Karpas-422 (cell line): ENCODE measurements at regions not wholly inside any gene's neighbourhood (a gene's known extent, or its start where the extent isn't known, plus 50 kb on each side); places are given as distances from the start of the nearest gene placed in this dataset.
A peak's percentile ranks its signal among the peaks of the same experiment; 100 is the strongest.

Source experiments
- DNase-seq: peaks from one replicate; pipeline ENCODE4 v3.0.0-alpha.2; 2015
- H2AFZ ChIP-seq: fragments of 200-600 bp; sonication (generic); 2 replicates; pipeline ENCODE4 v1.6.1; 2014; ENCODE audit warnings: antibody characterized with exemption, low read length, mixed read lengths
- H3K27ac ChIP-seq: fragments of 200-600 bp; sonication (generic); 2 replicates; pipeline ENCODE4 v1.5.1; 2014; ENCODE audit warnings: mild to moderate bottlenecking, low read length, moderate library complexity
- H3K27me3 ChIP-seq: fragments of 200-600 bp; sonication (generic); 2 replicates; pipeline ENCODE4 v1.6.1; 2014; ENCODE audit warnings: low read length, mixed read lengths
- H3K36me3 ChIP-seq: fragments of 200-600 bp; sonication (generic); 2 replicates; pipeline ENCODE4 v1.6.1; 2014; ENCODE audit warnings: low read length, mixed read lengths; ENCODE audit not compliant: insufficient read depth
- H3K4me1 ChIP-seq: fragments of 200-600 bp; sonication (generic); 2 replicates; pipeline ENCODE4 v1.6.1; 2014; ENCODE audit warnings: mild to moderate bottlenecking, low read length, mixed read lengths
- H3K4me2 ChIP-seq: fragments of 200-600 bp; sonication (generic); 2 replicates; pipeline ENCODE4 v1.6.1; 2014; ENCODE audit warnings: low read length, low read depth, mild to moderate bottlenecking; ENCODE audit not compliant: poor library complexity, severe bottlenecking
- H3K4me3 ChIP-seq: fragments of 200-600 bp; sonication (generic); 2 replicates; pipeline ENCODE4 v1.5.1; 2014; ENCODE audit warnings: mild to moderate bottlenecking, antibody characterized with exemption, low read length, mixed read lengths
- H3K79me2 ChIP-seq: fragments of 200-600 bp; sonication (generic); 2 replicates; pipeline ENCODE4 v1.6.1; 2014; ENCODE audit warnings: mild to moderate bottlenecking, low read length, mixed read lengths
- H3K9ac ChIP-seq: fragments of 200-600 bp; sonication (generic); 2 replicates; pipeline ENCODE4 v1.6.0; 2014; ENCODE audit warnings: low read length
- H3K9me2 ChIP-seq: fragments of 200-600 bp; sonication (generic), shearing (Covaris generic); replicated peaks from 2 replicates; pipeline ENCODE4 v1.6.0; 2014; ENCODE audit warnings: mild to moderate bottlenecking, low read length, moderate library complexity; ENCODE audit not compliant: insufficient read depth
- H3K9me3 ChIP-seq: fragments of 300-700, 200-600 bp; sonication (generic); 2 replicates; pipeline ENCODE4 v1.6.1; 2014; ENCODE audit warnings: low read length, mixed read lengths
- H4K20me1 ChIP-seq: fragments of 200-600 bp; sonication (generic); 2 replicates; pipeline ENCODE4 v1.6.1; 2014; ENCODE audit warnings: mild to moderate bottlenecking, antibody characterized with exemption, low read length, low read depth; ENCODE audit not compliant: insufficient read depth

DNA sequence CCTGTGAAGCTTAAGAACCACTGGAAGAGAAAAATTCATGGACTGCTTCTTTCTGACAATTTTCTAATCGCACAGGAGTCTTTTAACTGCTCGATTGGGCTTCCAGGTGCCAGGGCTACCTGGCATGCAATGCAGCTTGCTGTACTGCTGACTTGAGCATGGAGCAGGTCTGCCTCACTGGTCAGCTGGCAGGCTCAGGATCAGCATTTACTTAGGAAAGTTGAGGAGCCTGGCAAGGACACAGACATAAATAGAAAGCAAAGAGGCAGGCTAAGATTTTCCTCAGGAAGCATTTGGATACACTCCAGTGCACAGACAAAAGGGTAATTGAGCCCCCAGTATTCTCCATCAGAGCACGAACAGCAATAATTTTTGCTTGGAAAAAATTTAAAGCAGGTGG lies 163.5 kb downstream of the CSNK2A3 start:
- no peaks in the 10 kb centered on the region for H3K9me3 ChIP-seq
- no peak overlapping the region for H3K4me3 ChIP-seq
- peaks cover 33% of the 10 kb centered on the region for H3K4me1 ChIP-seq
- DNase-seq: no peak
- no peak overlapping the region for H2AFZ ChIP-seq
- no peaks in the 10 kb centered on the region for H3K36me3 ChIP-seq
- H3K27me3 ChIP-seq: no peaks in the 10 kb centered on the region
- H3K79me2 ChIP-seq: no peaks in the 10 kb centered on the region
- no peaks in the 10 kb centered on the region for H4K20me1 ChIP-seq
- no peak overlapping the region for H3K4me2 ChIP-seq
- no peak overlapping the region for H3K27ac ChIP-seq
- H3K9ac ChIP-seq: no peak overlapping the region
- no peaks in the 10 kb centered on the region for H3K9me2 ChIP-seq

DNA sequence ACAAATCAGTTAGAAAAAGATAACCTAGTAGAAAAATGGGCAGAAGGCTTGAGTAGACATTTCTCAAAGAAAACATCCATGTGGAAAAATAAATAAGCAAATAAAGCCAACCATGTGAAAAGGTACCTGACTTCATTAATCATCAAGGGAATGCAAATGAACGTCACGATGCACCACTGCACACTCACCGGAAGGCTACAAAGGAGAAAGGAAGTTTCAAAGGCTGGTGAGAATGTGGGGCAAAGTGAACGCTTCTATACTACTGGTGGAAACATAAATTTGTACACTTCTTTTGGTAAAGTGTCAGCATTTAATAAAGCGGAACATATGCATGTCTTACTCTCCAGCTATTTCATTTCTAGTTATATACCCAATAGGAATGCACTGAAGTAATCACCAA lies 166.8 kb downstream of the CSNK2A3 start:
- no peaks in the 10 kb centered on the region for H3K36me3 ChIP-seq
- H3K27ac ChIP-seq: peak overlapping the region; percentile 90
- no peaks in the 10 kb centered on the region for H3K9me2 ChIP-seq
- peak; percentile 91 for DNase-seq
- peak overlapping the region; percentile 14; the same call in 1 of the 2 replicates for H3K4me3 ChIP-seq
- H3K4me2 ChIP-seq: peak overlapping the region; percentile 55
- no peaks in the 10 kb centered on the region for H3K9me3 ChIP-seq
- peak overlapping the region; percentile 68 for H2AFZ ChIP-seq
- H3K27me3 ChIP-seq: no peaks in the 10 kb centered on the region
- H3K4me1 ChIP-seq: peaks cover 41% of the 10 kb centered on the region
- no peaks in the 10 kb centered on the region for H3K79me2 ChIP-seq
- H4K20me1 ChIP-seq: no peaks in the 10 kb centered on the region
- H3K9ac ChIP-seq: no peak overlapping the region

DNA sequence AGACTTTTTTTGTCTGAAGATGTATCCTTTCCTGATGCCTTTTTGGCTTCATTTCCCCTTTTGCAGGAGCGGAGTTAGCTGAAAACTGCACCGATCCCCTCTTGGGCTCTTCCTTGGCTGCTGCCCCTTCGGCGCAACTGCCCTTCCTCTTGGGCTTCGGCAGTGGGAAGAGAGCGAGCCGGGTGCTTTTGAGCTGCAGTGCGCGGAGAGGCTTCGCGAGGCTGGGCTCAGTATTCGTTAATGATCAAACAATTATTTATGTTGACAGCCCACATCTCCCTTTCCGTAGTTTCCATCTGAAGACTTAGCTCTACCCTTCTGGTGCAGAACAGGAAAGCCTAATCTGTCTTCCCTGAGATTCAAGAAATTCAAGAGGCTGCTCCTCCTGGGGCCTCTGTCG lies 170.8 kb downstream of the CSNK2A3 start:
- no peak overlapping the region for H2AFZ ChIP-seq
- H4K20me1 ChIP-seq: no peaks in the 10 kb centered on the region
- no peak for DNase-seq
- H3K27me3 ChIP-seq: no peaks in the 10 kb centered on the region
- no peak overlapping the region for H3K9ac ChIP-seq
- H3K4me3 ChIP-seq: no peak overlapping the region
- no peak overlapping the region for H3K27ac ChIP-seq
- no peak overlapping the region for H3K4me2 ChIP-seq
- peaks cover 42% of the 10 kb centered on the region for H3K4me1 ChIP-seq
- H3K9me2 ChIP-seq: no peaks in the 10 kb centered on the region
- no peaks in the 10 kb centered on the region for H3K36me3 ChIP-seq
- no peaks in the 10 kb centered on the region for H3K79me2 ChIP-seq
- no peaks in the 10 kb centered on the region for H3K9me3 ChIP-seq

DNA sequence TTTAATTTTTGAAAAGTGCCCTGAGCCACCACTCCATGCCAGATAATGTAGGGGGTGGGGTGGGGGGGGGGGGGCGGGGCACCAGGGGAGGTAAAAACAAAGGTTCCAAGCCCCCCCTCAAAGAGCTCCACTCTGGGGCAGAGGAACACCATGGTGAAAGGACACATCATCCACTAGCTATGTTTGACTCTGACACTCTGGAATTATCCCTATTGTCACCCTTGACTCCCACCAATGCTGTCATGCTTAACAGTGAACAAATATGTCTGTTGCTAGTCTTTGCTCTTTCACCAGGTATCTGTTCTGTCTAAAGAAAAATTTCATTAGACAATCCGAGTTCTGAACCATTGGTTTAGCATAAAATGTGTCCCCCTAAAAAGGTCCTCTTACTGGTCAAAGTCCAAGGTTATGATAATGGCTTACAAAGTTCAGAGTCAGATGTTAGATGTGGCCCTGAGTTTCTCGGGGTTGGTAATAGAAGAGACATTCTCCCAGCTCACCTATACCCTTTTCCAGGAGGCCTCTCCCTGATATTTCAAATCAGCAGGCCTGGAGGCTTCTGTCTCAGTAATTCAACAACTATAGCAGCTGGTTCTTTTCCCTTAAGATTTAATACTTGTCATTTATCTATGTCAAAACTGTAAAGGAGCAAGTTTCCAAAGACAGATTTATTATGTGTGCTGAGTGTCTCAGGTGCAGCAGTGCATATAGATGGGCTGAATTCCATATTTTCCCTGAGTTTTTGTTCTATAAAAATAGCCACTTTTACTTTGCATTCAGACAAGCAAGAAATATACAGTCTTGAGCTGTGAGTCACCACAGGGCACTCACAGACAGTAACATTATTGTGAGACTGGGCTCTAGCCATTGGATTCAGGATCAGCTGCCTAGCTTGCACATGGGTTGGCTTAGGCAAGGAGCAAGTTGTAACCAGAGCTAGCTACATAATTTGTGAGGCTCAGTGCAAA lies 174.1 kb downstream of the CSNK2A3 start:
- H3K4me3 ChIP-seq: no peak overlapping the region
- no peaks in the 10 kb centered on the region for H3K79me2 ChIP-seq
- peaks cover 12% of the 10 kb centered on the region for H3K4me1 ChIP-seq
- no peak overlapping the region for H3K4me2 ChIP-seq
- H3K27ac ChIP-seq: no peak overlapping the region
- H2AFZ ChIP-seq: no peak overlapping the region
- H3K27me3 ChIP-seq: no peaks in the 10 kb centered on the region
- H3K9ac ChIP-seq: no peak overlapping the region
- no peaks in the 10 kb centered on the region for H3K36me3 ChIP-seq
- no peaks in the 10 kb centered on the region for H4K20me1 ChIP-seq
- DNase-seq: no peak
- no peaks in the 10 kb centered on the region for H3K9me2 ChIP-seq
- no peaks in the 10 kb centered on the region for H3K9me3 ChIP-seq

DNA sequence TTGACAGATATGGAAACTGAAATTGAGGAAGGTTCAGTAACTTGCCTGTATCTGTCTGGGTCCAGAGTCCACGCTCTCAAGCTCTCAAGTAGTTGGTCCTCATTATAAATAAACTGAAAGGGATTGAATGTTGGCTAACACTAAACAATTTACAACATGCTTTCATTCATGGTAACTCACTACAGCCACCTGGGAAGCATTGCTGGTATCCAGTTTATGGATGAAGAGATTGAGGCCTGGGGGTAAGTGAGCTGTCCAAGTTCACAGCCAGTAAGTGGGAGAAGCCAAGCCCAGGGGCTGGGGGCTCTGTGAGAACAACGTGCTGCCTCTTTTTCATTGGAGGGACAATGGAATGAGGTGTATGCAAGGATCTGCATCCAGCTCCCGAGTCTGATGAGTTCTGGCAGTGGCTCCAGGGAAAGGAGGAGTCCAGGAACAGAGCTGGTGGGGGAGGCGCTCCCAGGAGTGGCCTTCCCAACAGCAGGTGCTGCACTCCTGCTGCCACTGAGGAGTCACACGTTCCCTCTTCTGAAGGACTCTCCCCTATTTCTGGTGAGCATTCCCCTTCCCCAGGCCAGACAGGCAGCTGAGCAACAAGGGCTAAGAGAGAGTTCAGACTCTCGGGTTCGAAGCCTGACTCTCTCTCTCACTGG lies 175.8 kb downstream of the CSNK2A3 start:
- Histone ChIP-seq H3K4me3 (no peak overlapping the region), H3K36me3 (no peaks in the 10 kb centered on the region), H3K79me2 (no peaks in the 10 kb centered on the region), H3K9me3 (no peaks in the 10 kb centered on the region), H4K20me1 (no peaks in the 10 kb centered on the region), H3K4me2 (no peak overlapping the region), H3K9me2 (no peaks in the 10 kb centered on the region), H3K27ac (no peak overlapping the region), H3K27me3 (no peaks in the 10 kb centered on the region), H2AFZ (no peak overlapping the region), H3K4me1 (peaks cover 12% of the 10 kb centered on the region), H3K9ac (no peak overlapping the region)
- no peak for DNase-seq

DNA sequence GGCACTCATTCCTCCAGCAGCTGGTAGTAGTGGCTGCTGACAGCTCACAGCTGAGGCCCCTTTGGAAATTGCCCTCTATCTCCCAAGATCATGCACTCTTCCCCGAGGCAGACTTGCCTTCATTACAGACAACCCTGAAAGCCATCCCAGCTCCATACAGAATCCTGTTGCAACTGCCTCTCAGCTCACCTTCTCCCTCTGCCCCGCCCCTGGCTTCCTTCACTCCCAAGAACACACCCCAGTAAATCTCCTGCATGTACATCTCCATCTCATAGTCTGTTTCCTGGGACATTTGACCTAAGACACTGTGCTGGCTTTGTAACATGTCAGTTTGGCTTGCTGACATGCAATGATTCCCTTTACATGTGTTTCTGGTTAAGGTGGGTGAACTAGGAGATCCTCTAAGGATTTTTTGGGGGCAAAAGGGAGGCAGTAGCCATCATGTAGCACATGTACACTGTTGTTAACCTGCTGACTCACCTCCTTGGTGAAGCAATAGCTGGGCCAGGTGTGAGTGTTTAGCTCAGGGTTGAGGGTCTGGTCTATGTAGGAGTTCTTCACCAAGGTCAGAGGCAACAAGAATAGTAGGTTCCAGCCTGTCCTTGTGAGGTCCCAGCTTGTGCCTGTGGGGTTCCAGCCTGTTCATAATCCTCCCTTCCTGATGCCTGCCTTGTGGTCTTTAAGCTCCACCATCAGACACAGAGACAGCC lies 179.6 kb downstream of the CSNK2A3 start:
- no peaks in the 10 kb centered on the region for H4K20me1 ChIP-seq
- H3K27me3 ChIP-seq: no peaks in the 10 kb centered on the region
- H3K4me1 ChIP-seq: peaks cover 13% of the 10 kb centered on the region
- H3K9me3 ChIP-seq: no peaks in the 10 kb centered on the region
- H3K9me2 ChIP-seq: no peaks in the 10 kb centered on the region
- no peak overlapping the region for H3K4me2 ChIP-seq
- no peak overlapping the region for H3K9ac ChIP-seq
- no peak overlapping the region for H2AFZ ChIP-seq
- H3K79me2 ChIP-seq: no peaks in the 10 kb centered on the region
- DNase-seq: no peak
- H3K27ac ChIP-seq: no peak overlapping the region
- no peaks in the 10 kb centered on the region for H3K36me3 ChIP-seq
- no peak overlapping the region for H3K4me3 ChIP-seq

DNA sequence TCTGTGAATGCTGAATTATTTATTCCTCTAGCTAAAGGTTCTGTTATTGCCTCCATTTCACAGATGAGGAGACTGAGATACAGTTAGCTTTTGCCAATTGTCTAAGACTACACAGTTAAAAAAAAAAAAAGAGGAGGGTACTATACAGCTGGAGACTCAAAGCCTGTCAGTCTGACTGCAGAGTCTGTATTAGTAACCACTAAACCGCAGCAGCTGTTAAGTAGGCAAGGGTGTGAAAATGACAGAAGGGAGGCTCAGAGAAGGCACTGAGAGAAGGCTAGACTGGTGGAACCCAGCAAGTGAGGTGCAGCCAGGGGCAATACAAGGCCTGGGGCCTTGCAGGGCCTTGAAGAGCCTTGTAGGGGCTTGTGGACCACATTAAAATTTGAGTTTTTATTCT lies 181.2 kb downstream of the CSNK2A3 start:
- no peak overlapping the region for H2AFZ ChIP-seq
- no peaks in the 10 kb centered on the region for H3K36me3 ChIP-seq
- no peaks in the 10 kb centered on the region for H3K27me3 ChIP-seq
- no peaks in the 10 kb centered on the region for H3K9me2 ChIP-seq
- no peak overlapping the region for H3K4me2 ChIP-seq
- peak; percentile 63 for DNase-seq
- no peak overlapping the region for H3K4me3 ChIP-seq
- H3K9ac ChIP-seq: no peak overlapping the region
- H3K79me2 ChIP-seq: no peaks in the 10 kb centered on the region
- H3K4me1 ChIP-seq: peaks cover 13% of the 10 kb centered on the region
- H3K9me3 ChIP-seq: no peaks in the 10 kb centered on the region
- H4K20me1 ChIP-seq: no peaks in the 10 kb centered on the region
- H3K27ac ChIP-seq: no peak overlapping the region

DNA sequence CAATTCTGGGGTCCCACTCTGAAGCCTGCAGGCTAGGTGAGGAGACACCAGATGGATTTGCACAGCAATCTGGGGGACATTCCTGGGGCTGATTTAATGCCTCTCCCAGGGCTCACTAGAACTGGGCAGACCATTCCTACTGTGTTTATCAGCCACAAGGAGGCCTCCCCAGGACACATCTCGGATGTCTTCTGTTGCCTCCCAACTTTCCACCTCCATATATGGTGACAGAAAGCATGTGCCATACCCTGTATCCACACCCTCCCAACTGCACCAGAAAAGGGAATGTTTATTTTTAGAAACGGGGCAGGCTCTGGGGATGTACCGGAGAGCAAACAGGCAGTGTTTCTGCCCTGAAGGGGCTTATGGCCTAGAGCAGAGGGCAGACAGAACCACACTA lies 181.8 kb downstream of the CSNK2A3 start:
- peaks cover 13% of the 10 kb centered on the region for H3K4me1 ChIP-seq
- no peak overlapping the region for H3K9ac ChIP-seq
- no peaks in the 10 kb centered on the region for H3K79me2 ChIP-seq
- H3K36me3 ChIP-seq: no peaks in the 10 kb centered on the region
- H4K20me1 ChIP-seq: no peaks in the 10 kb centered on the region
- no peak for DNase-seq
- H3K27ac ChIP-seq: no peak overlapping the region
- H3K27me3 ChIP-seq: no peaks in the 10 kb centered on the region
- no peaks in the 10 kb centered on the region for H3K9me2 ChIP-seq
- no peak overlapping the region for H3K4me2 ChIP-seq
- H2AFZ ChIP-seq: no peak overlapping the region
- no peak overlapping the region for H3K4me3 ChIP-seq
- H3K9me3 ChIP-seq: no peaks in the 10 kb centered on the region
